Karpas-422 (cell line): ENCODE measurements at regions not wholly inside any gene's neighbourhood (a gene's known extent, or its start where the extent isn't known, plus 50 kb on each side); places are given as distances from the start of the nearest gene placed in this dataset.
"Not testable (repeated sequence)": the region's sequence is repeated elsewhere in the genome, so short reads cannot be mapped to it uniquely, and the experiment has no call there.

ENCODE experiments used
- DNase-seq: peaks from one replicate; pipeline ENCODE4 v3.0.0-alpha.2; 2015
- H2AFZ ChIP-seq: fragments of 200-600 bp; sonication (generic); 2 replicates; pipeline ENCODE4 v1.6.1; 2014; ENCODE audit warnings: antibody characterized with exemption, low read length, mixed read lengths
- H3K27ac ChIP-seq: fragments of 200-600 bp; sonication (generic); 2 replicates; pipeline ENCODE4 v1.5.1; 2014; ENCODE audit warnings: mild to moderate bottlenecking, low read length, moderate library complexity
- H3K27me3 ChIP-seq: fragments of 200-600 bp; sonication (generic); 2 replicates; pipeline ENCODE4 v1.6.1; 2014; ENCODE audit warnings: low read length, mixed read lengths
- H3K36me3 ChIP-seq: fragments of 200-600 bp; sonication (generic); 2 replicates; pipeline ENCODE4 v1.6.1; 2014; ENCODE audit warnings: low read length, mixed read lengths; ENCODE audit not compliant: insufficient read depth
- H3K4me1 ChIP-seq: fragments of 200-600 bp; sonication (generic); 2 replicates; pipeline ENCODE4 v1.6.1; 2014; ENCODE audit warnings: mild to moderate bottlenecking, low read length, mixed read lengths
- H3K4me2 ChIP-seq: fragments of 200-600 bp; sonication (generic); 2 replicates; pipeline ENCODE4 v1.6.1; 2014; ENCODE audit warnings: low read length, low read depth, mild to moderate bottlenecking; ENCODE audit not compliant: poor library complexity, severe bottlenecking
- H3K4me3 ChIP-seq: fragments of 200-600 bp; sonication (generic); 2 replicates; pipeline ENCODE4 v1.5.1; 2014; ENCODE audit warnings: mild to moderate bottlenecking, antibody characterized with exemption, low read length, mixed read lengths
- H3K79me2 ChIP-seq: fragments of 200-600 bp; sonication (generic); 2 replicates; pipeline ENCODE4 v1.6.1; 2014; ENCODE audit warnings: mild to moderate bottlenecking, low read length, mixed read lengths
- H3K9ac ChIP-seq: fragments of 200-600 bp; sonication (generic); 2 replicates; pipeline ENCODE4 v1.6.0; 2014; ENCODE audit warnings: low read length
- H3K9me2 ChIP-seq: fragments of 200-600 bp; sonication (generic), shearing (Covaris generic); replicated peaks from 2 replicates; pipeline ENCODE4 v1.6.0; 2014; ENCODE audit warnings: mild to moderate bottlenecking, low read length, moderate library complexity; ENCODE audit not compliant: insufficient read depth
- H3K9me3 ChIP-seq: fragments of 300-700, 200-600 bp; sonication (generic); 2 replicates; pipeline ENCODE4 v1.6.1; 2014; ENCODE audit warnings: low read length, mixed read lengths
- H4K20me1 ChIP-seq: fragments of 200-600 bp; sonication (generic); 2 replicates; pipeline ENCODE4 v1.6.1; 2014; ENCODE audit warnings: mild to moderate bottlenecking, antibody characterized with exemption, low read length, low read depth; ENCODE audit not compliant: insufficient read depth

DNA sequence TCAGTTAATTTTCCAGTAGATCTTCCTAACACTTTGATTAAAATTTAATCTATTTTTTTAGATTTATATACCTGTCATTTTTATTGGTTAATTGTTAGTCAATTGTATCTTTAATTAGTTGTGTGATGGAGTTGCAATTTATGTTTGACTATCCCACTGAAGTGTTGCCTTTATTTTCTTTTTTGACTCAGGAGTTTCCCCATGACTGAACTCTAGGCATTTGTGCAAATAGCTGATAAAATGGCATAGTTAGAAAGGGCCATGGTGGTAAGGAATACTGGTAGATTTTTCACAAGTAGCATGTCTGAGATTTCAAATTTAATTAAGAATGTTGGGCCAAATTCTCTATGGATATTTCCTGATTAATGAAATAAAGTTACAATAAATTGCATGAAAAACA is 273.1 kb upstream of the DAB2 start:
- no peaks in the 10 kb centered on the region for H3K79me2 ChIP-seq
- H3K9me3 ChIP-seq: no peaks in the 10 kb centered on the region
- H3K36me3 ChIP-seq: no peaks in the 10 kb centered on the region
- H3K4me1 ChIP-seq: no peaks in the 10 kb centered on the region
- H2AFZ ChIP-seq: no peak overlapping the region
- no peak overlapping the region for H3K4me3 ChIP-seq
- H3K27me3 ChIP-seq: no peaks in the 10 kb centered on the region
- no peaks in the 10 kb centered on the region for H3K9me2 ChIP-seq
- no peak for DNase-seq
- H3K4me2 ChIP-seq: no peak overlapping the region
- H3K9ac ChIP-seq: no peak overlapping the region
- no peaks in the 10 kb centered on the region for H4K20me1 ChIP-seq
- H3K27ac ChIP-seq: no peak overlapping the region

- DNase-seq: no peak
- H4K20me1 ChIP-seq: no peaks in the 10 kb centered on the region
Observed at GRCh38 chr5:39696672-39697398, 272.1 kb upstream of the DAB2 start.

DNA sequence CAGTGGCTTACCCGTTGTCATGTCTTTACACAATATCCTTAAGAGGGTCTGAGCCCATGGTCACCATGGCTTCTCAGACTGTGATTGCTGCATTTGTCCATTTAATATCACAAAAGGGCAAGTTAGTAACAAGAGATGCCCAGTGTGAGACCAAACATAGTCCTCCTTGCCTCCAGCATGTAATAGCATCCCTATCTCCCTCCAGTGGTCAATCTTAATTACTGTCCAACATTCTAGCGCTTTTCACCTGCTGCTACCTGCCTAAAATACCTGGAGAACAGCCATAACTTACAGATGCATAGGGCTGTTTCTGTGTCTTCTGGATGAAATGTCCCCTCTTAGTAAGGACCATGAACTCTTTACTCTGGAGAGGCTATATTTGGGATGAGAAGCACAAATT is 267.2 kb upstream of the DAB2 start:
- Histone ChIP-seq H3K4me1 (no peaks in the 10 kb centered on the region), H3K4me3 (no peak overlapping the region), H3K27me3 (no peaks in the 10 kb centered on the region), H3K79me2 (no peaks in the 10 kb centered on the region), H3K9me2 (no peaks in the 10 kb centered on the region), H3K9ac (no peak overlapping the region), H3K4me2 (no peak overlapping the region), H3K36me3 (no peaks in the 10 kb centered on the region), H4K20me1 (no peaks in the 10 kb centered on the region), H3K9me3 (no peaks in the 10 kb centered on the region), H2AFZ (no peak overlapping the region), H3K27ac (no peak overlapping the region)
- peak; percentile 45 for DNase-seq

More at GRCh38 chr5:39696672-39697398, 272.1 kb upstream of the DAB2 start:
- Histone ChIP-seq H3K79me2 (no peaks in the 10 kb centered on the region), H3K4me2 (no peak overlapping the region), H3K9ac (no peak overlapping the region), H3K9me2 (no peaks in the 10 kb centered on the region), H3K27me3 (no peaks in the 10 kb centered on the region), H3K9me3 (no peaks in the 10 kb centered on the region), H3K27ac (no peak overlapping the region), H3K4me1 (no peaks in the 10 kb centered on the region), H3K4me3 (no peak overlapping the region), H3K36me3 (no peaks in the 10 kb centered on the region), H2AFZ (no peak overlapping the region)

- no peak overlapping the region for H3K9ac ChIP-seq
- H3K4me3 ChIP-seq: no peak overlapping the region
- H3K4me1 ChIP-seq: no peaks in the 10 kb centered on the region
- no peak overlapping the region for H3K27ac ChIP-seq
- no peaks in the 10 kb centered on the region for H3K27me3 ChIP-seq
- no peaks in the 10 kb centered on the region for H3K36me3 ChIP-seq
- no peaks in the 10 kb centered on the region for H3K9me3 ChIP-seq
- no peaks in the 10 kb centered on the region for H4K20me1 ChIP-seq
- no peaks in the 10 kb centered on the region for H3K79me2 ChIP-seq
- H3K9me2 ChIP-seq: no peaks in the 10 kb centered on the region
- H3K4me2 ChIP-seq: no peak overlapping the region
- no peak overlapping the region for H2AFZ ChIP-seq
- DNase-seq: no peak
Observed at GRCh38 chr5:39691136-39691535, 266.4 kb upstream of the DAB2 start.

GRCh38 chr5:39689919-39690318 is 265.1 kb upstream of the DAB2 start:
- no peak overlapping the region for H3K4me2 ChIP-seq
- no peak for DNase-seq
- no peaks in the 10 kb centered on the region for H3K36me3 ChIP-seq
- no peak overlapping the region for H3K9ac ChIP-seq
- no peaks in the 10 kb centered on the region for H3K9me2 ChIP-seq
- no peaks in the 10 kb centered on the region for H3K9me3 ChIP-seq
- H4K20me1 ChIP-seq: no peaks in the 10 kb centered on the region
- H3K79me2 ChIP-seq: no peaks in the 10 kb centered on the region
- H2AFZ ChIP-seq: no peak overlapping the region
- no peak overlapping the region for H3K4me3 ChIP-seq
- no peaks in the 10 kb centered on the region for H3K4me1 ChIP-seq
- no peak overlapping the region for H3K27ac ChIP-seq
- no peaks in the 10 kb centered on the region for H3K27me3 ChIP-seq

DNA sequence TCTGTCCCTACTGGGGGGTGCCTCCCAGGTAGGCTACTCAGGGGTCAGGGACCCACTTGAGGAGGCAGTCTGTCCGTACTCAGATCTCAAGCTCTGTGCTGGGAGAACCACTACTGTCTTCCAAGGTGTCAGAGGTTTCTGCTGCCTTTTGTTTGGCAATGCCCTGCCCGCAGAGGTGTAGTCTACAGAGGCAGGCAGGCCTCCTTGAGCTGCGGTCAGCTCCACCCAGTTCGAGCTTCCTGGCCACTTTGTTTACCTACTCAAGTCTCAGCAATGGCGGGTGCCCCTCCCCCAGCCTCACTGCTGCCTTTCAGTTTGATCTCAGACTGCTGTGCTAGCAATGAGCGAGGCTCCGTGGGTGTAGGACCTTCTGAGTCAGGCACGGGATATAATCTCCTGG is 263.1 kb upstream of the DAB2 start:
- not testable (repeated sequence) for H3K27ac ChIP-seq, H3K4me3 ChIP-seq, H3K36me3 ChIP-seq, H2AFZ ChIP-seq, H4K20me1 ChIP-seq, H3K27me3 ChIP-seq, H3K4me2 ChIP-seq, H3K79me2 ChIP-seq, H3K4me1 ChIP-seq, DNase-seq, H3K9ac ChIP-seq, H3K9me3 ChIP-seq, H3K9me2 ChIP-seq

GRCh38 chr5:39680213-39680612 is 255.4 kb upstream of the DAB2 start:
- no peak for DNase-seq
- Histone ChIP-seq H3K27ac (no peak overlapping the region), H3K36me3 (no peaks in the 10 kb centered on the region), H2AFZ (no peak overlapping the region), H3K79me2 (no peaks in the 10 kb centered on the region), H3K4me2 (no peak overlapping the region), H4K20me1 (no peaks in the 10 kb centered on the region), H3K9ac (no peak overlapping the region), H3K9me3 (no peaks in the 10 kb centered on the region), H3K4me3 (no peak overlapping the region), H3K9me2 (no peaks in the 10 kb centered on the region), H3K4me1 (no peaks in the 10 kb centered on the region), H3K27me3 (no peaks in the 10 kb centered on the region)

DNA sequence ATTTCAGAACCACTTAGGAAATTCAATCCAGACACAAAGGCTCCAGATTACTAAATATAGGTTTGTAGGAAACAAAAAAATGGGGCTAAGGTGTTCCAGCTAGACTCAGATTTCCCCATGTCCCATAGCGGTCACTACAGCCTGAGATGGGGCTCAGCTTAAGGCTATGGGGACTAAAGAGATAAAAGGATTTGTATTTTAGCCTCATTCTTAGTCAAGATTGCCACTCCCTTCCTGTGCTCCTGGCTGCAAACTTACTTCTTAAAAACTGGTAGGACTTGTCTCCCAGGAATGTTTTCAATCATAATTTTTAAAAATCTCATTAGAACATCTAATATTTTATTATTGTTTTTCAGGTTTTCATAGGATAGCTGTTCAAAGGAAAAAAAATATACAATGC is 253.8 kb upstream of the DAB2 start:
- Histone ChIP-seq H3K27me3 (no peaks in the 10 kb centered on the region), H2AFZ (no peak overlapping the region)

More for the DNA sequence above, 253.8 kb upstream of the DAB2 start:
- H3K36me3 ChIP-seq: no peaks in the 10 kb centered on the region
- H3K9me3 ChIP-seq: no peaks in the 10 kb centered on the region
- H3K79me2 ChIP-seq: no peaks in the 10 kb centered on the region
- H3K9me2 ChIP-seq: no peaks in the 10 kb centered on the region
- no peak overlapping the region for H3K27ac ChIP-seq
- DNase-seq: no peak
- H3K4me3 ChIP-seq: no peak overlapping the region
- no peaks in the 10 kb centered on the region for H4K20me1 ChIP-seq
- H3K4me2 ChIP-seq: no peak overlapping the region
- no peaks in the 10 kb centered on the region for H3K4me1 ChIP-seq
- H3K9ac ChIP-seq: no peak overlapping the region
